ENCODE measurements at regions not wholly inside any gene's neighbourhood (a gene's known extent, or its start where the extent isn't known, plus 50 kb on each side); places are given as distances from the start of the nearest gene placed in this dataset.

GRCh38 chr3:22159004-22159695 is 408.1 kb upstream of the ZNF385D start:
- Histone ChIP-seq H3K36me3 (ENCODE audit: insufficient read depth, low read length) (no peaks in the 10 kb centered on the region), H3K4me1 (ENCODE audit: insufficient read depth, low read length, severe bottlenecking) (no peaks in the 10 kb centered on the region), H3K4me2 (ENCODE audit: low read length) (no peak overlapping the region), H3K27ac (ENCODE audit: low read depth, low read length, poor library complexity, severe bottlenecking) (no peak overlapping the region), H2AFZ (ENCODE audit: low read length) (no peak overlapping the region), H3K9me2 (ENCODE audit: low read depth, low read length) (no peaks in the 10 kb centered on the region), H3K4me3 (ENCODE audit: low read depth, low read length, poor library complexity, severe bottlenecking) (no peak overlapping the region), H3K79me2 (ENCODE audit: insufficient read depth, low read length) (no peaks in the 10 kb centered on the region), H4K20me1 (ENCODE audit: insufficient read depth, low read length) (no peaks in the 10 kb centered on the region), H3K9me3 (ENCODE audit: low read length) (no peaks in the 10 kb centered on the region), H3K9ac (ENCODE audit: low read length) (no peak overlapping the region), H3F3A (ENCODE audit: insufficient read depth, low read length) (no peaks in the 10 kb centered on the region), H3K27me3 (ENCODE audit: insufficient read depth, low read length) (no peaks in the 10 kb centered on the region)
- TF ChIP-seq EZH2 (IDR thresholded peaks at IDR 0.05; ENCODE audit: borderline replicate concordance, low read length) (no peak), CTCF (IDR thresholded peaks at IDR 0.05; ENCODE audit: low read length) (no peak)

- H3K27me3 ChIP-seq (ENCODE audit: insufficient read depth, low read length): no peaks in the 10 kb centered on the region
- no peaks in the 10 kb centered on the region for H4K20me1 ChIP-seq (ENCODE audit: insufficient read depth, low read length)
- H3K9ac ChIP-seq (ENCODE audit: low read length): no peak overlapping the region
- no peak overlapping the region for H3K27ac ChIP-seq (ENCODE audit: low read depth, low read length, poor library complexity, severe bottlenecking)
- H2AFZ ChIP-seq (ENCODE audit: low read length): no peak overlapping the region
- H3K9me3 ChIP-seq (ENCODE audit: low read length): no peaks in the 10 kb centered on the region
- no peaks in the 10 kb centered on the region for H3K79me2 ChIP-seq (ENCODE audit: insufficient read depth, low read length)
- no peak overlapping the region for H3K4me2 ChIP-seq (ENCODE audit: low read length)
- no peaks in the 10 kb centered on the region for H3K4me1 ChIP-seq (ENCODE audit: insufficient read depth, low read length, severe bottlenecking)
- H3F3A ChIP-seq (ENCODE audit: insufficient read depth, low read length): no peaks in the 10 kb centered on the region
- no peaks in the 10 kb centered on the region for H3K36me3 ChIP-seq (ENCODE audit: insufficient read depth, low read length)
- H3K9me2 ChIP-seq (ENCODE audit: low read depth, low read length): no peaks in the 10 kb centered on the region
- TF ChIP-seq CTCF (IDR thresholded peaks at IDR 0.05; ENCODE audit: low read length) (no peak), EZH2 (IDR thresholded peaks at IDR 0.05; ENCODE audit: borderline replicate concordance, low read length) (no peak)
- no peak overlapping the region for H3K4me3 ChIP-seq (ENCODE audit: low read depth, low read length, poor library complexity, severe bottlenecking)
These were observed 410.3 kb upstream of the ZNF385D start for GRCh38 chr3:22161315-22161714.

- Histone ChIP-seq H3K9ac (ENCODE audit: low read length) (no peak overlapping the region), H3F3A (ENCODE audit: insufficient read depth, low read length) (no peaks in the 10 kb centered on the region), H3K27ac (ENCODE audit: low read depth, low read length, poor library complexity, severe bottlenecking) (no peak overlapping the region), H2AFZ (ENCODE audit: low read length) (0 out of 2 replicates have a peak overlapping the region, but pooled peaks have one; percentile 12), H3K36me3 (ENCODE audit: insufficient read depth, low read length) (no peaks in the 10 kb centered on the region), H3K79me2 (ENCODE audit: insufficient read depth, low read length) (no peaks in the 10 kb centered on the region), H3K9me2 (ENCODE audit: low read depth, low read length) (no peaks in the 10 kb centered on the region), H3K4me3 (ENCODE audit: low read depth, low read length, poor library complexity, severe bottlenecking) (no peak overlapping the region), H3K27me3 (ENCODE audit: insufficient read depth, low read length) (no peaks in the 10 kb centered on the region), H4K20me1 (ENCODE audit: insufficient read depth, low read length) (no peaks in the 10 kb centered on the region), H3K4me1 (ENCODE audit: insufficient read depth, low read length, severe bottlenecking) (no peaks in the 10 kb centered on the region), H3K9me3 (ENCODE audit: low read length) (no peaks in the 10 kb centered on the region), H3K4me2 (ENCODE audit: low read length) (no peak overlapping the region)
- TF ChIP-seq CTCF (IDR thresholded peaks at IDR 0.05; ENCODE audit: low read length) (no peak), EZH2 (IDR thresholded peaks at IDR 0.05; ENCODE audit: borderline replicate concordance, low read length) (no peak)
These were observed 419.4 kb upstream of the ZNF385D start for GRCh38 chr3:22170370-22170769.
